ENCODE measurements at regions not wholly inside any gene's neighbourhood (a gene's known extent, or its start where the extent isn't known, plus 50 kb on each side); places are given as distances from the start of the nearest gene placed in this dataset.

- TF ChIP-seq CTCF (IDR thresholded peaks at IDR 0.05; ENCODE audit: low read depth, low read length): no peak
- TF ChIP-seq EZH2phosphoT487 (IDR thresholded peaks at IDR 0.05; ENCODE audit: low read depth): no peak
Observed at GRCh38 chr12:24500421-24500820, 448.5 kb downstream of the BCAT1 start.

All from OCI-LY3 (cell line).